PC-3 (cell line): ENCODE measurements at regions not wholly inside any gene's neighbourhood (a gene's known extent, or its start where the extent isn't known, plus 50 kb on each side); places are given as distances from the start of the nearest gene placed in this dataset.

ENCODE experiments used
- ATAC-seq: fragments of 200-7000 bp; cut with Tn5 transposase; 2 replicates; pipeline ENCODE4 v1.9.1; 2020; ENCODE audit warnings: mild to moderate bottlenecking, moderate library complexity
- BruUV-seq: library from RNA; stranded (reverse); fragments of 400-500 nt; replicated peaks from 2 replicates; lab custom pipeline; 2021; lab: Mats Ljungman, UMichigan
- CTCF ChIA-PET: fragments of 300-600 bp; sonication (Branson Sonifier 250); formaldehyde crosslinking; loops from one replicate; lab custom pipeline; 2022; ENCODE audit warnings: antibody characterized with exemption; lab: Charles Lee
- POLR2A ChIA-PET: fragments of 300-600 bp; sonication (Branson Sonifier 250); formaldehyde crosslinking; loops from one replicate; lab custom pipeline; 2022; ENCODE audit warnings: antibody characterized with exemption; ENCODE audit not compliant: unreplicated experiment; lab: Charles Lee
- DNase-seq: peaks from one replicate; pipeline ENCODE4 v3.0.0-alpha.2; 2015
- H2AFZ ChIP-seq: fragments of 300-600 bp; sonication (generic); 2 replicates; pipeline ENCODE4 v1.6.0; 2016; ENCODE audit warnings: antibody characterized with exemption, low read length
- H3F3A ChIP-seq: fragments of 300-600 bp; sonication (generic); one replicate; pipeline ENCODE4 v1.6.0; 2017; ENCODE audit warnings: antibody characterized with exemption, low read length, control low read depth, mild to moderate bottlenecking; ENCODE audit not compliant: unreplicated experiment
- H3K27ac ChIP-seq: fragments of 300-600 bp; sonication (generic); 2 replicates; pipeline ENCODE4 v1.5.1; 2016; ENCODE audit warnings: mild to moderate bottlenecking, low read length
- H3K27me3 ChIP-seq: fragments of 300-600 bp; sonication (generic); 2 replicates; pipeline ENCODE4 v1.6.1; 2016; ENCODE audit warnings: low read length, mixed read lengths
- H3K36me3 ChIP-seq: fragments of 300-600 bp; sonication (generic); 2 replicates; pipeline ENCODE4 v1.6.1; 2016; ENCODE audit warnings: low read depth, mixed run types, low read length, mixed read lengths
- H3K4me1 ChIP-seq: fragments of 300-600 bp; sonication (generic); 2 replicates; pipeline ENCODE4 v1.5.1; 2016; ENCODE audit warnings: low read length; ENCODE audit not compliant: insufficient read depth
- H3K4me2 ChIP-seq: fragments of 300-600 bp; sonication (generic); 2 replicates; pipeline ENCODE4 v1.6.0; 2016; ENCODE audit warnings: low read length
- H3K4me3 ChIP-seq: fragments of 300-600 bp; sonication (generic); 2 replicates; pipeline ENCODE4 v1.5.1; 2016; ENCODE audit warnings: mild to moderate bottlenecking, low read length, mixed read lengths
- H3K79me2 ChIP-seq: fragments of 300-600 bp; sonication (generic); 2 replicates; pipeline ENCODE4 v1.6.1; 2017; ENCODE audit warnings: low read length, mixed read lengths
- H3K9ac ChIP-seq: fragments of 300-600 bp; sonication (generic); 2 replicates; pipeline ENCODE4 v1.6.0; 2016; ENCODE audit warnings: mild to moderate bottlenecking, low read length
- H3K9me2 ChIP-seq: fragments of 300-600 bp; sonication (generic); replicated peaks from 2 replicates; pipeline ENCODE4 v1.6.1; 2016; ENCODE audit warnings: mixed run types, low read length, mixed read lengths
- H3K9me3 ChIP-seq: fragments of 300-600 bp; sonication (generic); 2 replicates; pipeline ENCODE4 v1.6.1; 2016; ENCODE audit warnings: low read length, mixed read lengths
- H4K20me1 ChIP-seq: fragments of 300-600 bp; sonication (generic); 2 replicates; pipeline ENCODE4 v1.6.1; 2016; ENCODE audit warnings: low read length, mixed read lengths
- EZH2 ChIP-seq: fragments of 300-600 bp; sonication (generic); IDR thresholded peaks from one replicate; pipeline ENCODE4 v1.6.1; 2017; ENCODE audit warnings: antibody characterized with exemption, mild to moderate bottlenecking, low read length; ENCODE audit not compliant: unreplicated experiment
- EZH2phosphoT487 ChIP-seq: fragments of 300-600 bp; sonication (generic); IDR thresholded peaks from 2 replicates; pipeline ENCODE4 v1.6.1; 2018; ENCODE audit warnings: mild to moderate bottlenecking, antibody characterized with exemption, low read length, borderline replicate concordance
- intact Hi-C: fragments of 100-400 bp; cut with micrococcal nuclease; formaldehyde crosslinking; loops from 2 replicates; pipeline ENCODE4 v1.9.0; 2023
- TF ChIP-seq, protein P1 (sequence below): fragments of 300-600 bp; sonication (generic); conservative IDR thresholded peaks from 2 replicates; pipeline ENCODE4 v1.5.1; 2017; ENCODE audit warnings: antibody characterized with exemption, low read depth, mild to moderate bottlenecking, low read length

DNA sequence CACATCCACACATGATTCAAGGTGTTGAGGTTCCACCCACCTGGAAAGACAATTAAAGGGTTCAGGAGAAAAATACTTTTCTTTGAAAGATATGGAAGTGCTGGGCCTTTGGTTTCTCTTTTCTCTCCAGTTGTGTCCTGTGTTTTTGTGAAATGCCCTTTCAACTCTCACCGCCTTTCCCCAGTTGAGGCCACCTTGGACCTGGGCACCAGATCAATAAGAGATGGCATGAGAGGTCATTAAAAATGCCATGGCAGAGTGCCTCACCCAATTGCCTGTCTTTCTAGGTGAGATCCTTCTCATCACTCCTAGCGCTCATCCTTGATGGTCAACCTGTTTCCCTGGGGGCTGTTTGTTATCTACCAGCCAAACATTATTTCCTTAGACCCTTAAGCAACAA, 453.9 kb downstream of the TSN start:
- H3K4me2 ChIP-seq: no peak overlapping the region
- ChIA-PET POLR2A (no interaction called here), CTCF (no interaction called here)
- H3K27me3 ChIP-seq: peaks cover 19% of the 10 kb centered on the region; the same call in 1 of the 2 replicates
- no peak overlapping the region for H3K9ac ChIP-seq
- H3K4me3 ChIP-seq: no peak overlapping the region
- no peaks in the 10 kb centered on the region for H3K9me2 ChIP-seq
- intact Hi-C loops: no loop called here
- TF ChIP-seq EZH2phosphoT487 (no peak), EZH2 (no peak)
- TF ChIP-seq, protein P1, sequence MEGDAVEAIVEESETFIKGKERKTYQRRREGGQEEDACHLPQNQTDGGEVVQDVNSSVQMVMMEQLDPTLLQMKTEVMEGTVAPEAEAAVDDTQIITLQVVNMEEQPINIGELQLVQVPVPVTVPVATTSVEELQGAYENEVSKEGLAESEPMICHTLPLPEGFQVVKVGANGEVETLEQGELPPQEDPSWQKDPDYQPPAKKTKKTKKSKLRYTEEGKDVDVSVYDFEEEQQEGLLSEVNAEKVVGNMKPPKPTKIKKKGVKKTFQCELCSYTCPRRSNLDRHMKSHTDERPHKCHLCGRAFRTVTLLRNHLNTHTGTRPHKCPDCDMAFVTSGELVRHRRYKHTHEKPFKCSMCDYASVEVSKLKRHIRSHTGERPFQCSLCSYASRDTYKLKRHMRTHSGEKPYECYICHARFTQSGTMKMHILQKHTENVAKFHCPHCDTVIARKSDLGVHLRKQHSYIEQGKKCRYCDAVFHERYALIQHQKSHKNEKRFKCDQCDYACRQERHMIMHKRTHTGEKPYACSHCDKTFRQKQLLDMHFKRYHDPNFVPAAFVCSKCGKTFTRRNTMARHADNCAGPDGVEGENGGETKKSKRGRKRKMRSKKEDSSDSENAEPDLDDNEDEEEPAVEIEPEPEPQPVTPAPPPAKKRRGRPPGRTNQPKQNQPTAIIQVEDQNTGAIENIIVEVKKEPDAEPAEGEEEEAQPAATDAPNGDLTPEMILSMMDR: no peak
- H3K27ac ChIP-seq: no peak overlapping the region
- ATAC-seq (no peak), DNase-seq (no peak)
- H3K9me3 ChIP-seq: no peaks in the 10 kb centered on the region
- no peaks in the 10 kb centered on the region for H4K20me1 ChIP-seq
- no peaks in the 10 kb centered on the region for H3F3A ChIP-seq
- H2AFZ ChIP-seq: no peak overlapping the region
- H3K4me1 ChIP-seq: no peaks in the 10 kb centered on the region
- BruUV-seq: no TSS peak
- H3K79me2 ChIP-seq: no peaks in the 10 kb centered on the region
- no peaks in the 10 kb centered on the region for H3K36me3 ChIP-seq

DNA sequence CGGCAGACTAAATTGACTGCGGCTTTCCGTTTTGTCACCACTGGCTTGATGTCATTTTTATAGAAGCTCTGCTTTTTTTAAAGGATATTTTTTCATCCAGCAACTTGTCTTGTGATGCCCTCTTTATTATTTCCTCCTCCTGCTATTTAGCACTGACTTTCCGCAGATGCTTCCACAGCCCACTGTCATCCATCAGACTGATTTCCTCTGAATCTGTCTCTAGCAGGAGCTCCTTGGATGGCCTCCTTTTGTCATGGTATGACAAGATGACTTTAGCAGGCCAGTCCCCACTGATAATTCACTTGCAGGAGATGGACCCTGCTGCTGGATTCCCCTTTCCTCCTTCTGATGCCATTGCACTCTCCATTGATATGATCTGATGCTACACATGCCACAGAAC, 454.6 kb downstream of the TSN start:
- Histone ChIP-seq H3K27ac (no peak overlapping the region), H3K4me3 (no peak overlapping the region), H2AFZ (no peak overlapping the region), H3K9me2 (no peaks in the 10 kb centered on the region), H3K4me1 (no peaks in the 10 kb centered on the region), H3K27me3 (peaks cover 19% of the 10 kb centered on the region; the same call in 1 of the 2 replicates), H4K20me1 (no peaks in the 10 kb centered on the region), H3K36me3 (no peaks in the 10 kb centered on the region), H3K9ac (no peak overlapping the region), H3F3A (no peaks in the 10 kb centered on the region), H3K79me2 (no peaks in the 10 kb centered on the region), H3K9me3 (no peaks in the 10 kb centered on the region), H3K4me2 (no peak overlapping the region)
- intact Hi-C loops: no loop called here
- ATAC-seq (no peak), DNase-seq (no peak)
- no TSS peak for BruUV-seq
- TF ChIP-seq, protein P1: no peak
- TF ChIP-seq EZH2 (no peak), EZH2phosphoT487 (no peak)
- CTCF ChIA-PET: no interaction called here
- POLR2A ChIA-PET: no interaction called here

DNA sequence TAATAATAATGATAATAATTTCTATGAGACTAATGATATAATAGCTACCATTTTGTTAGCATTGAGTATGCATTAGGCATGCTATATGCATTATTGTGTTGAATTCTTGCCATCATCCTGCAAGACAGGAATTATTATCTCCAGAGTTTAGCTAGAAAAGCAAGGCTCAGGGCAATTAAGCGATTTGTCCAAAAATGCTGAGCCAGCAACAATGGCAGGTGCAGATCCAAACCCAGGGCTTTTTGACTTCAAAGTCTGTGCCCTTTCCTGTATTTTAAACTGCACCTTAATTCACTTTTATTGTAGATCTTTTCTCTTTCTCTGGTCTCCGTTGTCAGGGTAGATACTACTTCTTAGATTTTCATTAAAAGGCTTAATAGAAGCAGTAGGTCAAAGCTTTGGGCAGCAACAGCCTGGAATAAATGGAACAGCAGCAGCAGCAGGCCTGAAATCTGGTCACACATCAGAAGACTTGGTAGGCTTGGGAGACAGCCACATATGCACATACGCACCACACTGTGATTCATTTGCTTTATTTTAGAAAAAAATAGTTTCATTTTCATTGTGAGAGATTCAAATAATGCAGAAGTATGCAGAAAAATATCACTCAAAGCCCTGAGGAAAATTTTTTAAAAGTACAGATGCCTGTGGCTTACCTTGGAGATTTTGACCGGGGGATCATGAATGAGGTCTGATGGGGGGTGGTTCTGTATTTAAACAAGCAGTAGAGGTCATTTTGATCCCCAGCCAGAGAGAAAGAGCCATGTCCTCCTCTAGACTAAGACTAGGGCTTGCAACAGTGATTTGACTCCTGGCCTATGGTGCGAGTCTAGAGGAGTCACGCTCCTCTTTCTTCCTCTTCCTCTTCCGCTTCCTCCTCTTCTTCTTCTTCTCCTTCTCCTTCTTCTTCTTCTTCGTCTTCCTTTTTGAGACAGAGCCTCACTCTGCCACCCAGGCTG, 455.7 kb downstream of the TSN start:
- Histone ChIP-seq H3K4me3 (no peak overlapping the region), H3K9me2 (no peaks in the 10 kb centered on the region), H4K20me1 (no peaks in the 10 kb centered on the region), H3F3A (no peaks in the 10 kb centered on the region), H3K27ac (no peak overlapping the region), H3K4me2 (no peak overlapping the region), H3K9me3 (no peaks in the 10 kb centered on the region), H3K9ac (no peak overlapping the region), H3K79me2 (no peaks in the 10 kb centered on the region), H3K27me3 (peaks cover 19% of the 10 kb centered on the region; the same call in 1 of the 2 replicates), H3K4me1 (no peaks in the 10 kb centered on the region), H2AFZ (no peak overlapping the region), H3K36me3 (no peaks in the 10 kb centered on the region)
- TF ChIP-seq EZH2phosphoT487 (no peak), EZH2 (no peak)
- TF ChIP-seq, protein P1: no peak
- intact Hi-C loops: no loop called here
- CTCF ChIA-PET: no interaction called here
- ATAC-seq (no peak), DNase-seq (no peak)
- no TSS peak for BruUV-seq
- POLR2A ChIA-PET: no interaction called here
